ENCODE measurements at regions not wholly inside any gene's neighbourhood (a gene's known extent, or its start where the extent isn't known, plus 50 kb on each side); places are given as distances from the start of the nearest gene placed in this dataset.
"Not testable (repeated sequence)": the region's sequence is repeated elsewhere in the genome, so short reads cannot be mapped to it uniquely, and the experiment has no call there.

GRCh38 chrX:6990552-6991193 lies 156.8 kb upstream of the STS start:
- no peak for DNase-seq

- no peak for DNase-seq
These were observed 157.7 kb upstream of the STS start for GRCh38 chrX:6989858-6990257.

GRCh38 chrX:6988694-6989093 lies 158.8 kb upstream of the STS start:
- DNase-seq = not testable (repeated sequence)

- no peak for DNase-seq
These were observed 160.6 kb upstream of the STS start for GRCh38 chrX:6986915-6987314.

GRCh38 chrX:6985537-6985936 lies 162.0 kb upstream of the STS start:
- no peak for DNase-seq

GRCh38 chrX:6983207-6983955 lies 164.1 kb upstream of the STS start:
- DNase-seq = no peak

- no peak for DNase-seq
These were observed 165.7 kb upstream of the STS start for GRCh38 chrX:6981718-6982406.

GRCh38 chrX:6980981-6981380 lies 166.5 kb upstream of the STS start:
- DNase-seq = no peak

- peak; percentile 64 for DNase-seq
These were observed 179.3 kb upstream of the STS start for GRCh38 chrX:6968231-6968630.

GRCh38 chrX:6965729-6966128 lies 181.8 kb upstream of the STS start:
- no peak for DNase-seq

GRCh38 chrX:6962006-6962355 lies 185.5 kb upstream of the STS start:
- DNase-seq = no peak

GRCh38 chrX:6961286-6962005 lies 186.1 kb upstream of the STS start:
- DNase-seq = no peak

- DNase-seq = no peak
These were observed 188.5 kb upstream of the STS start for GRCh38 chrX:6959006-6959405.

GRCh38 chrX:6954836-6955235 lies 192.7 kb upstream of the STS start:
- DNase-seq = no peak

GRCh38 chrX:6946168-6946567 lies 201.3 kb upstream of the STS start:
- no peak for DNase-seq

- peak; percentile 45 for DNase-seq
These were observed 206.5 kb upstream of the STS start for GRCh38 chrX:6941041-6941440.

- not testable (repeated sequence) for DNase-seq
These were observed 214.6 kb upstream of the STS start for GRCh38 chrX:6932942-6933341.

- no peak for DNase-seq
These were observed 217.1 kb upstream of the STS start for GRCh38 chrX:6930307-6930849.

GRCh38 chrX:6924443-6925077 lies 223.0 kb upstream of the STS start:
- no peak for DNase-seq

GRCh38 chrX:6917666-6918065 lies 229.8 kb upstream of the STS start:
- no peak for DNase-seq

- DNase-seq = no peak
These were observed 237.3 kb upstream of the STS start for GRCh38 chrX:6910218-6910617.

GRCh38 chrX:6909396-6909795 lies 238.1 kb upstream of the STS start:
- DNase-seq = no peak

GRCh38 chrX:6906608-6907007 lies 240.9 kb upstream of the STS start:
- DNase-seq = no peak
